HepG2 (cell line): ENCODE measurements at regions not wholly inside any gene's neighbourhood (a gene's known extent, or its start where the extent isn't known, plus 50 kb on each side); places are given as distances from the start of the nearest gene placed in this dataset.

ENCODE experiments used
- ATAC-seq: fragments of 200-7000 bp; cut with Tn5 transposase; 3 replicates; pipeline ENCODE4 v1.9.1; 2020; ENCODE audit warnings: mild to moderate bottlenecking, moderate library complexity
- BruUV-seq: library from RNA; stranded (reverse); fragments of 400-500 nt; replicated peaks from 2 replicates; lab custom pipeline; 2021; lab: Mats Ljungman, UMichigan
- CTCF ChIA-PET: fragments of 300-600 bp; formaldehyde crosslinking; extraction: SDS; loops from one replicate; lab custom pipeline; 2021; ENCODE audit warnings: low total read pairs, inconsistent platforms, low intra/inter-chr PET ratio; lab: Yijun Ruan, JAX
- POLR2A ChIA-PET: fragments of 350-600 bp; sonication (Branson Sonifier 250); formaldehyde crosslinking; loops from one replicate; lab custom pipeline; 2020; ENCODE audit warnings: antibody characterized with exemption, inconsistent platforms; lab: Yijun Ruan, JAX
- DNase-seq: peaks from one replicate; pipeline ENCODE4 v3.0.0-alpha.2; 2015; ENCODE audit warnings: low spot score
- FAIRE-seq: peaks from 3 replicates; lab custom pipeline; 2011; peaks lifted over from hg19 to GRCh38; lab: Jason Lieb, UNC
- H2AFZ ChIP-seq: one replicate; pipeline ENCODE4 v1.6.1; 2011; ENCODE audit warnings: low read length, inconsistent platforms
- H3K27ac ChIP-seq: fragments of 300-600 bp; 3 replicates; pipeline ENCODE4 v1.8.0; 2011; ENCODE audit warnings: mixed run types, mild to moderate bottlenecking, mixed read lengths, low read length, inconsistent platforms; ENCODE audit not compliant: insufficient read depth; ENCODE audit errors: extremely low read length
- H3K27me3 ChIP-seq, 2 experiments: fragments of 200-600 bp in 1 of 2; 2 replicates in 1 of 2; 3 replicates in 1 of 2; pipeline versions ENCODE4 v1.6.0 to v1.8.0; 2011; ENCODE audit warnings: low read length in 2 of 2, mild to moderate bottlenecking in 2 of 2, moderate library complexity in 2 of 2, inconsistent platforms in 1 of 2; ENCODE audit not compliant: insufficient read depth in 2 of 2, control insufficient read depth in 1 of 2
- H3K36me3 ChIP-seq, 2 experiments: fragments of 200-600 bp in 1 of 2; replicated peaks in 1 of 2; 2 replicates in 1 of 2; 3 replicates in 1 of 2; pipeline versions ENCODE4 v1.5.1 to v1.8.0; 2011; ENCODE audit warnings: low read length in 2 of 2, inconsistent platforms in 1 of 2; ENCODE audit not compliant: insufficient read depth in 2 of 2, control insufficient read depth in 1 of 2
- H3K4me1 ChIP-seq: 2 replicates; pipeline ENCODE4 v1.5.1; 2012; ENCODE audit warnings: low read length, inconsistent platforms; ENCODE audit not compliant: insufficient read depth
- H3K4me2 ChIP-seq: 2 replicates; pipeline ENCODE4 v1.6.0; 2011; ENCODE audit warnings: low read depth, low read length, inconsistent platforms
- H3K4me3 ChIP-seq, 3 experiments: fragments of 200-600 bp in 1 of 3; sonication (generic), shearing (Covaris generic) in 1 of 3; replicated peaks in 1 of 3; 2 replicates each; pipeline ENCODE4 v1.5.1; 2011 to 2016; ENCODE audit warnings: low read length in 3 of 3, inconsistent platforms in 2 of 3, low read depth in 2 of 3, mild to moderate bottlenecking in 2 of 3, control low read depth in 1 of 3, mixed read lengths in 1 of 3; ENCODE audit not compliant: insufficient read depth in 1 of 3
- H3K79me2 ChIP-seq: one replicate; pipeline ENCODE4 v1.6.1; 2011; ENCODE audit warnings: low read length, inconsistent platforms; ENCODE audit not compliant: insufficient read depth
- H3K9ac ChIP-seq: 2 replicates; pipeline ENCODE4 v1.6.0; 2011; ENCODE audit warnings: mild to moderate bottlenecking, low read depth, low read length, inconsistent platforms; ENCODE audit not compliant: insufficient read depth
- H3K9me3 ChIP-seq: 2 replicates; pipeline ENCODE4 v1.5.1; 2012; ENCODE audit warnings: mild to moderate bottlenecking, low read length
- H4K20me1 ChIP-seq: 2 replicates; pipeline ENCODE4 v1.6.0; 2011; ENCODE audit warnings: inconsistent platforms, mild to moderate bottlenecking, low read length, moderate library complexity; ENCODE audit not compliant: insufficient read depth
- ADNP ChIP-seq: sonication (generic); formaldehyde crosslinking; IDR thresholded peaks from 2 replicates; pipeline ENCODE4 v1.4.0; 2020; ENCODE audit warnings: missing genetic modification reagents
- GLI4 ChIP-seq: sonication (generic); formaldehyde crosslinking; IDR thresholded peaks from 2 replicates; pipeline ENCODE4 v1.5.1; 2020; ENCODE audit warnings: missing genetic modification reagents, mild to moderate bottlenecking, moderate library complexity, borderline replicate concordance
- KAT7 ChIP-seq: IDR thresholded peaks from 2 replicates; pipeline ENCODE4 v1.6.1; 2018; ENCODE audit warnings: borderline replicate concordance, missing compliant biosample characterization
- MAFF ChIP-seq: IDR thresholded peaks from 2 replicates; pipeline ENCODE4 v1.6.1; 2011; ENCODE audit warnings: low read depth, low read length, improper control_type of control experiment
- MAFK ChIP-seq, 2 experiments: IDR thresholded peaks in 1 of 2; conservative IDR thresholded peaks in 1 of 2; 2 replicates each; pipeline ENCODE4 v1.6.1; 2011; ENCODE audit warnings: improper control_type of control experiment in 2 of 2, low read length in 2 of 2
- NFIC ChIP-seq: IDR thresholded peaks from 2 replicates; pipeline ENCODE4 v1.6.1; 2012; ENCODE audit warnings: mild to moderate bottlenecking, low read length, inconsistent platforms
- SAFB2 ChIP-seq: sonication (generic); formaldehyde crosslinking; IDR thresholded peaks from 2 replicates; pipeline ENCODE4 v1.5.1; 2020; ENCODE audit warnings: missing genetic modification reagents, low read depth, mild to moderate bottlenecking, borderline replicate concordance
- SRSF1 ChIP-seq: fragments of 200-400 bp; formaldehyde crosslinking; optimal IDR thresholded peaks from 2 replicates; pipeline ENCODE3; 2017; ENCODE audit warnings: mild to moderate bottlenecking, low read depth, low read length, moderate library complexity
- WGBS: methylation state at CpG from one replicate; pipeline ENCODE4 v1.1.6; 2017; ENCODE audit warnings: low lambda C conversion rate; 5-methylcytosine and 5-hydroxymethylcytosine counted together
- in situ Hi-C: cut with HindIII; loops from 2 replicates; pipeline ENCODE4 v1.10.0; 2017; ENCODE audit warnings: low pct_unique_long_range_greater_than_20kb; ENCODE audit not compliant: extremely low pct_ligation_motif_present
- intact Hi-C: fragments of 100-400 bp; cut with micrococcal nuclease; formaldehyde crosslinking; loops from one replicate; pipeline ENCODE4 v1.10.0; 2022; ENCODE audit not compliant: unreplicated experiment
- TF ChIP-seq, protein P1 (sequence below): sonication (generic); formaldehyde crosslinking; IDR thresholded peaks from 2 replicates; pipeline ENCODE4 v1.5.0; 2020; ENCODE audit warnings: missing genetic modification reagents, mild to moderate bottlenecking, borderline replicate concordance
- TF ChIP-seq, protein P2 (sequence below): sonication (generic); formaldehyde crosslinking; conservative IDR thresholded peaks from 2 replicates; pipeline ENCODE4 v1.4.0; 2020; ENCODE audit warnings: missing genetic modification reagents
- TF ChIP-seq, protein P3 (sequence below): sonication (generic); IDR thresholded peaks from 2 replicates; pipeline ENCODE4 v1.6.1; 2016; ENCODE audit warnings: low read depth, borderline replicate concordance

DNA sequence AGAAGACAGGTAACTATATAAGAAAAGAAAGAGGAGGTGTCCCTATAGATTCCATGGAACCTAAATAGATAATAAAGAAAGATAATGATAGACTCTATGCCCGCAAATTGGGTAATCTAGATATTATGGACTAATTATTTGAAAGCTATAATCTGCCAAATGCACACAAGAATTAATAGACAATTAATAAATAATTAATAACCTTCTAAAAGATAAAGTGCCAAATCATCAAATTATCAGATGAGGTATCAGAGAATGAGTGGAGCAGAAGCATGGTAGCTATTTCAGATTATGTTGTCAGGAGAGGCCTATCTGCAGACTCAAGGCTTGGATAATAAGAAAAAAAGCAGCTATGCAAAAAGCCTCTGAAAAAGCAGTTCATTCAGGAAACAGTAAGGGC, 1120.8 kb downstream of the PLA2G4A start:
- FAIRE-seq = no peak

DNA sequence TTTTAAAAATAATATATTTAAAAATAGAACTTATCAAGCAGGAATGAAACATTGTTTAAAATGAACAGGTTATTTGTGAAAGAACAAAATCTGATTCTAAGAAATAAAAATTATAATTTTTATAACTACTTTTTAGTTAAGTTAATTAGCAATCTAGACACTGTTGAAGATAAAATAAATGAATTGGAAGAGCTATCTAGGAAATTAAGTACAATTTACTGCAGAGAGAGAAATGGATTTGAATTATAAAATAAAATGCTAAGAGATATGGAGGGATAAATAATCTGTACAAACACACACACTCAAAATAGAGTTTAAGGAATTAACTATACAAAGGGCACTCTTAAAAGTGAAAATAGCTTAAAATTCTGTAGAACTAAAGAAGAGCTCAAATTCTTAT, 1123.1 kb downstream of the PLA2G4A start:
- BruUV-seq = no TSS peak
- Histone ChIP-seq H3K4me1 (no peaks in the 10 kb centered on the region), H3K36me3 (no peaks in the 10 kb centered on the region), H3K27ac (no peak overlapping the region), H2AFZ (no peak overlapping the region), H3K9me3 (peaks cover 36% of the 10 kb centered on the region), H3K27me3 (no peaks in the 10 kb centered on the region), H4K20me1 (no peaks in the 10 kb centered on the region), H3K9ac (no peak overlapping the region), H3K79me2 (no peaks in the 10 kb centered on the region), H3K4me3 (no peak overlapping the region), H3K4me2 (no peak overlapping the region)
- ChIA-PET POLR2A (no interaction called here), CTCF (no interaction called here)
- DNase-seq (no peak), FAIRE-seq (no peak), ATAC-seq (no peak)
- TF ChIP-seq, protein P1, sequence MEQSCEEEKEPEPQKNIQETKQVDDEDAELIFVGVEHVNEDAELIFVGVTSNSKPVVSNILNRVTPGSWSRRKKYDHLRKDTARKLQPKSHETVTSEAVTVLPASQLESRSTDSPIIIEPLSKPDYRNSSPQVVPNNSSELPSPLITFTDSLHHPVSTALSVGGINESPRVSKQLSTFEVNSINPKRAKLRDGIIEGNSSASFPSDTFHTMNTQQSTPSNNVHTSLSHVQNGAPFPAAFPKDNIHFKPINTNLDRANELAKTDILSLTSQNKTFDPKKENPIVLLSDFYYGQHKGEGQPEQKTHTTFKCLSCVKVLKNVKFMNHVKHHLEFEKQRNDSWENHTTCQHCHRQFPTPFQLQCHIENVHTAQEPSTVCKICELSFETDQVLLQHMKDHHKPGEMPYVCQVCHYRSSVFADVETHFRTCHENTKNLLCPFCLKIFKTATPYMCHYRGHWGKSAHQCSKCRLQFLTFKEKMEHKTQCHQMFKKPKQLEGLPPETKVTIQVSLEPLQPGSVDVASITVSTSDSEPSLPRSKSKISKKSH (CRISPR knock-in tag) = no peak
- TF ChIP-seq, protein P2, sequence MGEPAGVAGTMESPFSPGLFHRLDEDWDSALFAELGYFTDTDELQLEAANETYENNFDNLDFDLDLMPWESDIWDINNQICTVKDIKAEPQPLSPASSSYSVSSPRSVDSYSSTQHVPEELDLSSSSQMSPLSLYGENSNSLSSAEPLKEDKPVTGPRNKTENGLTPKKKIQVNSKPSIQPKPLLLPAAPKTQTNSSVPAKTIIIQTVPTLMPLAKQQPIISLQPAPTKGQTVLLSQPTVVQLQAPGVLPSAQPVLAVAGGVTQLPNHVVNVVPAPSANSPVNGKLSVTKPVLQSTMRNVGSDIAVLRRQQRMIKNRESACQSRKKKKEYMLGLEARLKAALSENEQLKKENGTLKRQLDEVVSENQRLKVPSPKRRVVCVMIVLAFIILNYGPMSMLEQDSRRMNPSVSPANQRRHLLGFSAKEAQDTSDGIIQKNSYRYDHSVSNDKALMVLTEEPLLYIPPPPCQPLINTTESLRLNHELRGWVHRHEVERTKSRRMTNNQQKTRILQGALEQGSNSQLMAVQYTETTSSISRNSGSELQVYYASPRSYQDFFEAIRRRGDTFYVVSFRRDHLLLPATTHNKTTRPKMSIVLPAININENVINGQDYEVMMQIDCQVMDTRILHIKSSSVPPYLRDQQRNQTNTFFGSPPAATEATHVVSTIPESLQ = no peak
- TF ChIP-seq SRSF1 (no peak), GLI4 (CRISPR knock-in tag) (no peak), NFIC (no peak), ADNP (CRISPR knock-in tag) (no peak)
- TF ChIP-seq, protein P3, sequence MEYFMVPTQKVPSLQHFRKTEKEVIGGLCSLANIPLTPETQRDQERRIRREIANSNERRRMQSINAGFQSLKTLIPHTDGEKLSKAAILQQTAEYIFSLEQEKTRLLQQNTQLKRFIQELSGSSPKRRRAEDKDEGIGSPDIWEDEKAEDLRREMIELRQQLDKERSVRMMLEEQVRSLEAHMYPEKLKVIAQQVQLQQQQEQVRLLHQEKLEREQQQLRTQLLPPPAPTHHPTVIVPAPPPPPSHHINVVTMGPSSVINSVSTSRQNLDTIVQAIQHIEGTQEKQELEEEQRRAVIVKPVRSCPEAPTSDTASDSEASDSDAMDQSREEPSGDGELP = no peak
- in situ Hi-C loops = no loop called here
- intact Hi-C loops = no loop called here

More for the DNA sequence above, 1120.8 kb downstream of the PLA2G4A start:
- intact Hi-C loops (no loop called here), in situ Hi-C loops (no loop called here)
- POLR2A ChIA-PET = no interaction called here
- no peak for TF ChIP-seq SAFB2 (CRISPR knock-in tag)
- peak; percentile 71 for TF ChIP-seq MAFF
- peak; percentile 68 to 82; a peak in 3 of 4 replicates for TF ChIP-seq MAFK (conservative IDR thresholded peaks at IDR 0.05 in 1 of 2, IDR thresholded peaks at IDR 0.05 in 1 of 2; ENCODE audit: low read length in 2 of 2)
- TF ChIP-seq KAT7 = no peak
- no peaks in the 10 kb centered on the region for H3K36me3 ChIP-seq
- no peaks in the 10 kb centered on the region for H4K20me1 ChIP-seq
- no peak overlapping the region for H3K4me3 ChIP-seq
- WGBS = 0% methylated on average over 1 of the region's 1 CpG
- H3K9me3 ChIP-seq = peaks cover 46% of the 10 kb centered on the region
- H3K27me3 ChIP-seq = no peaks in the 10 kb centered on the region
- ATAC-seq = no peak
- H3K4me2 ChIP-seq = no peak overlapping the region
- BruUV-seq = no TSS peak
- no peak overlapping the region for H2AFZ ChIP-seq
- no peak overlapping the region for H3K9ac ChIP-seq
- no peaks in the 10 kb centered on the region for H3K79me2 ChIP-seq
- H3K4me1 ChIP-seq = no peaks in the 10 kb centered on the region
- H3K27ac ChIP-seq = no peak overlapping the region
- no peak for DNase-seq
- CTCF ChIA-PET = no interaction called here
